CD14-positive monocyte (primary cell): ENCODE measurements at regions not wholly inside any gene's neighbourhood (a gene's known extent, or its start where the extent isn't known, plus 50 kb on each side); places are given as distances from the start of the nearest gene placed in this dataset.

Experiments
- DNase-seq, 3 donors: peaks; one replicate each; pipeline ENCODE4 v3.0.0-alpha.2; 2011 to 2022
- H2AFZ ChIP-seq: 2 replicates; pipeline ENCODE4 v1.6.0; 2012; ENCODE audit warnings: mild to moderate bottlenecking, low read depth, low read length, inconsistent platforms; ENCODE audit not compliant: insufficient read depth, poor library complexity, severe bottlenecking
- H3K27ac ChIP-seq, 2 donors: 1 replicate in 1 of 2; 2 replicates in 1 of 2; pipeline ENCODE4 v1.5.1; 2012 to 2013; ENCODE audit warnings: low read length in 2 of 2, control low read depth in 1 of 2, inconsistent platforms in 1 of 2, low read depth in 1 of 2, mild to moderate bottlenecking in 1 of 2
- H3K27me3 ChIP-seq, 2 donors: one replicate each; pipeline versions ENCODE4 v1.6.0 to v1.6.1; 2011 to 2013; ENCODE audit warnings: low read length in 2 of 2; ENCODE audit not compliant: control insufficient read depth in 2 of 2, insufficient read depth in 2 of 2
- H3K36me3 ChIP-seq, 2 donors: replicated peaks in 1 of 2; 1 replicate in 1 of 2; 2 replicates in 1 of 2; pipeline versions ENCODE4 v1.5.1 to v1.6.1; 2012 to 2013; ENCODE audit warnings: low read length in 2 of 2, control low read depth in 1 of 2, inconsistent platforms in 1 of 2, mild to moderate bottlenecking in 1 of 2; ENCODE audit not compliant: insufficient read depth in 2 of 2, control insufficient read depth in 1 of 2
- H3K4me1 ChIP-seq, 2 donors: 1 replicate in 1 of 2; 2 replicates in 1 of 2; pipeline versions ENCODE4 v1.5.1 to v1.6.1; 2012 to 2013; ENCODE audit warnings: low read length in 2 of 2, control low read depth in 1 of 2, inconsistent platforms in 1 of 2, mild to moderate bottlenecking in 1 of 2, moderate library complexity in 1 of 2; ENCODE audit not compliant: insufficient read depth in 2 of 2, control insufficient read depth in 1 of 2
- H3K4me2 ChIP-seq: replicated peaks from 2 replicates; pipeline ENCODE3; 2012; ENCODE audit warnings: low read length, moderate library complexity, mild to moderate bottlenecking; ENCODE audit not compliant: poor library complexity, severe bottlenecking; ENCODE audit errors: extremely low read depth
- H3K4me3 ChIP-seq, 3 experiments: fragments of 200-600 bp in 1 of 3; sonication (generic) in 1 of 3; replicated peaks in 1 of 3; 1 replicate in 2 of 3; 2 replicates in 1 of 3; pipeline ENCODE4 v1.5.1; 2011 to 2013; ENCODE audit warnings: low read length in 3 of 3, mild to moderate bottlenecking in 3 of 3, control low read depth in 2 of 3, low read depth in 2 of 3, inconsistent platforms in 1 of 3, moderate library complexity in 1 of 3
- H3K79me2 ChIP-seq: 2 replicates; pipeline ENCODE4 v1.6.0; 2012; ENCODE audit warnings: mild to moderate bottlenecking, control low read depth, inconsistent platforms, low read length, moderate library complexity; ENCODE audit not compliant: insufficient read depth
- H3K9ac ChIP-seq: 2 replicates; pipeline ENCODE4 v1.6.0; 2017; ENCODE audit warnings: low read length, mild to moderate bottlenecking; ENCODE audit not compliant: insufficient read depth, poor library complexity, severe bottlenecking
- H3K9me3 ChIP-seq, 2 donors: replicated peaks in 1 of 2; 1 replicate in 1 of 2; 2 replicates in 1 of 2; pipeline versions ENCODE4 v1.5.1 to v1.6.1; 2012 to 2013; ENCODE audit warnings: low read length in 2 of 2, control low read depth in 1 of 2; ENCODE audit not compliant: control insufficient read depth in 1 of 2, insufficient read depth in 1 of 2
- H4K20me1 ChIP-seq: 2 replicates; pipeline ENCODE4 v1.6.0; 2012; ENCODE audit warnings: mild to moderate bottlenecking, low read length, control low read depth, moderate library complexity; ENCODE audit not compliant: insufficient read depth
- H3K27ac Mint-ChIP-seq, 7 donors: one replicate each; pipeline ENCODE4 v1.8.0; 2020; ENCODE audit warnings: mild to moderate bottlenecking in 7 of 7, mixed read lengths in 7 of 7, moderate library complexity in 6 of 7, inconsistent platforms in 2 of 7
- H3K27me3 Mint-ChIP-seq, 3 donors: one replicate each; pipeline ENCODE4 v1.8.0; 2021 to 2022; ENCODE audit warnings: low read depth in 3 of 3, mild to moderate bottlenecking in 3 of 3, mixed read lengths in 3 of 3, moderate library complexity in 3 of 3, inconsistent platforms in 1 of 3
- H3K36me3 Mint-ChIP-seq, 2 donors: one replicate each; pipeline ENCODE4 v1.8.0; 2020; ENCODE audit warnings: mixed read lengths in 2 of 2, inconsistent platforms in 1 of 2, mild to moderate bottlenecking in 1 of 2
- H3K4me1 Mint-ChIP-seq: one replicate; pipeline ENCODE4 v1.8.0; 2020; ENCODE audit warnings: mild to moderate bottlenecking, mixed read lengths
- H3K4me3 Mint-ChIP-seq, 2 donors: one replicate each; pipeline ENCODE4 v1.8.0; 2020; ENCODE audit warnings: mild to moderate bottlenecking in 2 of 2, mixed read lengths in 2 of 2, moderate library complexity in 1 of 2
- H3K9me3 Mint-ChIP-seq, 7 donors: one replicate each; pipeline ENCODE4 v1.8.0; 2020 to 2022; ENCODE audit warnings: mixed read lengths in 7 of 7, mild to moderate bottlenecking in 6 of 7, moderate library complexity in 6 of 7, inconsistent platforms in 2 of 7
- CTCF ChIP-seq: fragments of 200-600 bp; IDR thresholded peaks from one replicate; pipeline ENCODE4 v1.8.0; 2022; ENCODE audit warnings: antibody characterized with exemption, mild to moderate bottlenecking
- WGBS: methylation state at CpG from one replicate; pipeline ENCODE4 v1.1.5; 2013; ENCODE audit warnings: missing lambda C conversion rate; ENCODE audit not compliant: insufficient coverage; 5-methylcytosine and 5-hydroxymethylcytosine counted together
- intact Hi-C, 2 donors: fragments of 100-400 bp; cut with micrococcal nuclease; formaldehyde crosslinking; loops; one replicate each; pipeline versions ENCODE4 v1.15.0 to v1.15.1; 2023

- H3K9me3 Mint-ChIP-seq = peaks cover 0 to 1% (median 0%) of the 10 kb centered on the region in 7 donors
- WGBS = no CpG with 5 or more reads among the region's 5 CpGs
- DNase-seq = no peak
These were observed 243.5 kb upstream of the FGF13 start for GRCh38 chrX:138954976-138955375.

GRCh38 chrX:138946926-138947325, 235.4 kb upstream of the FGF13 start:
- Histone ChIP-seq H3K27me3 (no peaks in the 10 kb centered on the region), H3K79me2 (no peaks in the 10 kb centered on the region), H3K9ac (no peak overlapping the region), H4K20me1 (no peaks in the 10 kb centered on the region), H3K4me2 (no peak overlapping the region), H3K4me1 (no peaks in the 10 kb centered on the region), H3K4me3 (no peak overlapping the region), H3K9me3 (no peaks in the 10 kb centered on the region), H3K36me3 (no peaks in the 10 kb centered on the region), H2AFZ (no peak overlapping the region), H3K27ac (no peak overlapping the region)
- TF ChIP-seq CTCF = no peak
- no peak overlapping the region for H3K27ac Mint-ChIP-seq
- no peaks in the 10 kb centered on the region for H3K9me3 Mint-ChIP-seq
- no peaks in the 10 kb centered on the region for H3K27me3 Mint-ChIP-seq
- H3K36me3 Mint-ChIP-seq = no peaks in the 10 kb centered on the region
- WGBS = no CpG with 5 or more reads among the region's 3 CpGs
- peak in 1 of 3 donors; percentile 6 for DNase-seq
- no peak overlapping the region for H3K4me3 Mint-ChIP-seq
- no peaks in the 10 kb centered on the region for H3K4me1 Mint-ChIP-seq
- intact Hi-C loops = no loop called here

More at GRCh38 chrX:138954976-138955375, 243.5 kb upstream of the FGF13 start:
- no peak overlapping the region for H3K4me3 Mint-ChIP-seq
- Histone ChIP-seq H4K20me1 (no peaks in the 10 kb centered on the region), H3K36me3 (no peaks in the 10 kb centered on the region), H3K9ac (no peak overlapping the region), H3K27ac (no peak overlapping the region), H3K4me2 (no peak overlapping the region), H3K9me3 (no peaks in the 10 kb centered on the region), H3K4me3 (no peak overlapping the region), H3K4me1 (no peaks in the 10 kb centered on the region), H3K79me2 (no peaks in the 10 kb centered on the region), H2AFZ (no peak overlapping the region), H3K27me3 (no peaks in the 10 kb centered on the region)
- no peak for TF ChIP-seq CTCF
- H3K27ac Mint-ChIP-seq = no peak overlapping the region
- intact Hi-C loops = no loop called here
- no peaks in the 10 kb centered on the region for H3K27me3 Mint-ChIP-seq
- H3K4me1 Mint-ChIP-seq = no peaks in the 10 kb centered on the region
- no peaks in the 10 kb centered on the region for H3K36me3 Mint-ChIP-seq
